Choroid plexus epithelial cell (primary cell): ENCODE measurements at regions not wholly inside any gene's neighbourhood (a gene's known extent, or its start where the extent isn't known, plus 50 kb on each side); places are given as distances from the start of the nearest gene placed in this dataset.

Experiments used
- DNase-seq: peaks from one replicate; pipeline ENCODE4 v3.0.0-alpha.2; 2010; ENCODE audit warnings: low read depth
- H3K4me3 ChIP-seq: 2 replicates; pipeline ENCODE4 v1.5.1; 2011; ENCODE audit warnings: low read depth, mild to moderate bottlenecking, control low read depth, low read length, moderate library complexity
- CTCF ChIP-seq: conservative IDR thresholded peaks from 2 replicates; pipeline ENCODE4 v1.5.1; 2011; ENCODE audit warnings: low read depth, mild to moderate bottlenecking, control low read depth, inconsistent platforms, low read length, moderate library complexity

- peak; percentile 62 for DNase-seq
- no peak for TF ChIP-seq CTCF
- no peak overlapping the region for H3K4me3 ChIP-seq
Measured at GRCh38 chr3:22115581-22115980, 364.6 kb upstream of the ZNF385D start.

DNA sequence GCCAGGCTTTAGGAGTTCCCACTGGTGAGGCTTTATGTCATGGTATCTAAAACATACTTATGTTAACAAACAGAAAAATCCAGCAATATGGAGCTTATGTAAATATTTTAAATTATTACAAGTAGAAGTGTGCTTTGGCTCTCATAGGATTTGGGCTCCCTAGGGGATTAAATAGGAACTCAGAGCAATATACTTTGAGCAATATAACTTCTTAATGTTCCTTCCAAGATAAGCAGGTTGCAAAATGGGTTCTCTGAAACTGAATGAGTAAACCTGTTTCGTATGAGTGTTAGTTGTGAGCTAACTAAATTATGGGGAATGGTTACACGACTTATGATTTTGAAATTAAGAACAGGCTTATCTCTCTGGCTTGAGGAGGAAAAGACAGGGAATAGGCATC, 366.1 kb upstream of the ZNF385D start:
- TF ChIP-seq CTCF, result no peak
- no peak overlapping the region for H3K4me3 ChIP-seq
- peak; percentile 54 for DNase-seq

DNA sequence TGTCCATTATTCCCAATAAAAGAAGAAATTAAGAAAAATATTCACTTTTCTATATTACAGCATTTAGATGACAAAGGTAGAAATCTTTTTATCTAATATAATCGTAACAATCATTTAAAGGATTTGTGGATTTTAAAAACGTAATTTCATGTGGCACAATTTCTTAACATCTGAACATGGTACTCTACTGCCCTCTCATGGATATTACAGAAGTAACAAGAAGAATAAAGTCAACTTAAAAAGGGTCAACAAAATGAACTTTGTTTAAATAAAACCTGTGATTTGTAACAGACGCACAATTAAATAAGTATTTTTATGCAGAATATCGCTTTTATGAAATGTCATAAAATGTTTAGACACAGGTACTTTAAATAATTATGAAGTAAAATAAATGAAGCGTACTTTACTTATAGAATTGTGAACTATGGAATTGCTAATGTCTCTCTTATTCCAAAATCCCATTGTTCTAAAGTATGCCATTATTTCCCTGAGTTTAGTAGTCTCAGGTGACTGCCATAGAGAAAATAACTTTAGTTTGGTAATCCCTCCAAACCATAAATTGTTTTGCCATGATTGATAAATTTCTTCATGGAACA, 366.8 kb upstream of the ZNF385D start:
- no peak overlapping the region for H3K4me3 ChIP-seq
- DNase-seq, result peak; percentile 83
- TF ChIP-seq CTCF, result peak; percentile 54

DNA sequence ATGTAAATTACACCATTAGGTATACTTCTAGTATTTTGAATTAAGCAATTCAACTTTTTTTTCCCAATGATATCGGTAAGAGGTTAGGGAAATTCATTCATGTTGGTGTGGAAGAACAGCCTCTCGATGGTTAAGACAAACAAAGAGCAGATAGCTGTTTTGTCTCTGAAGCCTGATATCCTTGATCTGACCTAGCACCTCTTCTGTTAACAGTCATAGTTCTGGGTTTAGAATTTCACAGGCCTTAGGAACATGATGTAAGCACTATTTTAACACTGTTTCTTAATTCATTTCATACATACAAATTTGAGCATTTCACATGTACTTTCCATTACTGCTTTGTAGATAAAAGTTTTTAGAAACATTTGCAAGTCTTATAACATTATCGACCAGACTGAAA, 367.5 kb upstream of the ZNF385D start:
- TF ChIP-seq CTCF, result no peak
- H3K4me3 ChIP-seq, result no peak overlapping the region
- DNase-seq, result no peak

- no peak for DNase-seq
- no peak overlapping the region for H3K4me3 ChIP-seq
- TF ChIP-seq CTCF, result no peak
Measured at GRCh38 chr3:22121068-22121701, 370.2 kb upstream of the ZNF385D start.

DNA sequence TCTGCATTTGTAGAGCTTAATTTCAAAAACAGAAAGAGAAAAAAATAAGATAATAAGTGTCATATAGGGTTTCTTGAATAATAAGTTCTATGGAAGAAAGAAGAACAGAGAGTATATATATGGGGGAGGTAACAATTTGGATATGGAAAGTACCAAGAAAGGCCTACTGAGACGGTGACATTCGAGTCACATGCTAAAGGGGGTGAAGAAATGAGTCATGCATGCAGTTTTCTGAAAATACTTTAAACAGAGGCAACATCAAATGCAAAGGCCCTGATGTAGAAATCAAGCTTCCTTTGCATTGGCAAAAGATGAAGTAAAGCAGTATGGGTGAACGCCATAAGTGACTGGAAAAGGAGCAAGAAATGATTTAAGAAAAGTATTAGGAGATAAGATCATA, 371.6 kb upstream of the ZNF385D start:
- no peak overlapping the region for H3K4me3 ChIP-seq
- no peak for DNase-seq
- TF ChIP-seq CTCF, result no peak

DNA sequence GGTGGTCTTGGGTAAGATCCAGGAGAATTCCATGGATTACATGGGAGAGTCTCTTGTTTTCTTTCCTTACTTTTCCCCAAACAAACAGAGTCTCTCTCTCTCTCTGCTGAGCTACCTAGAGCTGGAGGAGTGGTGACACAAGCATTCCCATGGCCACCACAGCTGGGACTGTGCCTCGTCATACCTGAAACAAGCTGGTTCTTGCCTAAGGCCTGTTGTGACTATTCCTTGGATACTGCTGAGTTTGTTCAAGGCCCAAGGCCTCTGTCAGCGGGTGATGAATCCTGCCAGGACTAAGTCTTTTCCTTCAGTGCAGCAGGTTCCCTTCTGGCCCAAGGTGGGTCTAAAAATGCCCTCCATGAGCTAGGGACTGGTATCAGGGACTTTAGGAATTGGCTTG, 378.1 kb upstream of the ZNF385D start:
- no peak for TF ChIP-seq CTCF

More for the DNA sequence above, 378.1 kb upstream of the ZNF385D start:
- DNase-seq, result no peak
- no peak overlapping the region for H3K4me3 ChIP-seq
